ENCODE measurements at regions not wholly inside any gene's neighbourhood (a gene's known extent, or its start where the extent isn't known, plus 50 kb on each side); places are given as distances from the start of the nearest gene placed in this dataset.

DNA sequence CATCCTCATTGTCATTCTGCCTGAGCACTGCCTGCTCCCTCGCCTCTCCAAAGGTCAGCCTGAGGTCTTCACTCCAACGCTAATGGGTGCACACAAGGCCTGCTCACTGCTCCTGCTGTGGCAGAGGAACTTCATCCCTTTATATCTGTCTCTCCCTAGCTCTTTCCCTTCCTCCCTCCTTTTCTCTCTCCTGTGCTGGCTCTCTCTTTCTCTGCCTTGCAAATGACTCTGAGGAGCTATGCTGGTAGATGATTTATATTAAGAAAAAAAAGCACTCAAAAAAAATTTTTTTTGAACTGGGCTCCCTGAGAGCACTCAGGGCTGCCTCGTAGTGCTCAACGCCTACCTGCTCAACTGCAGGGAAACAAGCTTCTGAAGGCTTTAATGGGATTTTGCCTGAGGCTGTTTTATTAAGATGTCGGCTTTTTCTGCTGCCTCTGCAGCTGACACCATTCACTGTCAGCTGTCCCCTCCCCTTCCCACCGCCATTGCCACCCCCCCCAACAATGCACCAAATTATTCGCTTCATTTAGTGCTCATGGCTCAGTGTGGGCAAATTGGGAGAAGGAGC is 137.7 kb upstream of the DEFB112 start:
- 61% methylated on average over 5 of the region's 7 CpGs for WGBS
- no peak overlapping the region for H3K27ac ChIP-seq (ENCODE audit: low read length, poor library complexity, severe bottlenecking)

DNA sequence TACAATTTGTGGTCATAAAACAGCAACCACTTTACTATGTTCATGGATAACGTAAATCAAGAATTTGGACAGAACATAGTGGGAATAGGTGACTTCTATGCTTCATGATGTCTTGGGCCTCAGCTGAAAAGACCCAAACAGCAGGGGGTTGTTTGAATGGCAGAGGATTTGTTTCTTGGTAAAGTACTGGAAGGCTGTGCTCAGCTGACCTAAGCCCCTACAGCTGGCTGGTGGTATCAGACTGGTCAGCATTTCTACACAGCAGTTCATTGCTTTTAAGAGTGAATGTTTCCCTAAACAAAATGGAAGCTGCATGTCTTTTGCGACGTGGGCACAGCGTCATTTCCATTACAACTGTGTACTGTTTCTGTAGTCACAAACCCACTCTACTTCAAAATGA is 148.5 kb upstream of the DEFB112 start:
- Histone ChIP-seq H3K36me3 (ENCODE audit: control insufficient read depth in 1 of 2, insufficient read depth in 2 of 2, low read depth in 1 of 2, low read length in 2 of 2) (no peaks in the 10 kb centered on the region), H3K27me3 (ENCODE audit: control insufficient read depth in 1 of 2, insufficient read depth in 1 of 2, low read length in 2 of 2) (no peaks in the 10 kb centered on the region), H4K91ac (ENCODE audit: low read length) (no peak overlapping the region), H3K9ac (ENCODE audit: low read length) (no peak overlapping the region), H3K79me1 (replicated peaks; ENCODE audit: low read length, poor library complexity, severe bottlenecking) (no peaks in the 10 kb centered on the region), H3K4me1 (ENCODE audit: control insufficient read depth, insufficient read depth, low read depth, low read length) (no peaks in the 10 kb centered on the region), H3K23ac (ENCODE audit: low read length in 2 of 2) (no peak overlapping the region), H2BK120ac (ENCODE audit: low read depth, low read length) (no peak overlapping the region), H2BK12ac (ENCODE audit: low read length in 2 of 2) (no peak overlapping the region), H3K4me3 (ENCODE audit: insufficient read depth in 1 of 2, low read depth in 1 of 2, low read length in 2 of 2) (no peak overlapping the region), H2BK5ac (ENCODE audit: low read depth, low read length, poor library complexity, severe bottlenecking) (no peak overlapping the region), H4K8ac (ENCODE audit: low read length) (no peak overlapping the region), H3K14ac (ENCODE audit: low read length in 2 of 2) (no peak overlapping the region), H3K27ac (ENCODE audit: low read length, poor library complexity, severe bottlenecking) (no peak overlapping the region), H3K4ac (ENCODE audit: low read depth in 1 of 2, low read length in 2 of 2) (no peak overlapping the region), H2BK15ac (ENCODE audit: low read depth, poor library complexity, severe bottlenecking) (no peak overlapping the region), H3K9me3 (ENCODE audit: control insufficient read depth, low read length) (no peaks in the 10 kb centered on the region), H3K4me2 (ENCODE audit: low read length, poor library complexity, severe bottlenecking) (no peak overlapping the region), H3K18ac (ENCODE audit: low read depth in 1 of 2, low read length in 2 of 2) (no peak overlapping the region), H2AK5ac (ENCODE audit: low read length, severe bottlenecking) (no peak overlapping the region), H2AFZ (ENCODE audit: low read depth, low read length) (no peak overlapping the region)
- no peak for DNase-seq
- WGBS, result 91% methylated on average over 4 of the region's 4 CpGs

More for the DNA sequence above, 137.7 kb upstream of the DEFB112 start:
- Histone ChIP-seq H4K91ac (ENCODE audit: low read length) (no peak overlapping the region), H2BK12ac (ENCODE audit: low read length in 2 of 2) (no peak overlapping the region), H2BK5ac (ENCODE audit: low read depth, low read length, poor library complexity, severe bottlenecking) (no peak overlapping the region), H3K9me3 (ENCODE audit: control insufficient read depth, low read length) (no peaks in the 10 kb centered on the region), H3K27me3 (ENCODE audit: control insufficient read depth in 1 of 2, insufficient read depth in 1 of 2, low read length in 2 of 2) (no peaks in the 10 kb centered on the region), H3K4me2 (ENCODE audit: low read length, poor library complexity, severe bottlenecking) (no peak overlapping the region), H2BK15ac (ENCODE audit: low read depth, poor library complexity, severe bottlenecking) (no peak overlapping the region), H2AFZ (ENCODE audit: low read depth, low read length) (no peak overlapping the region), H3K18ac (ENCODE audit: low read depth in 1 of 2, low read length in 2 of 2) (no peak overlapping the region), H2AK5ac (ENCODE audit: low read length, severe bottlenecking) (no peak overlapping the region), H4K8ac (ENCODE audit: low read length) (no peak overlapping the region), H3K4ac (ENCODE audit: low read depth in 1 of 2, low read length in 2 of 2) (no peak overlapping the region), H3K14ac (ENCODE audit: low read length in 2 of 2) (peak overlapping the region in 1 of 2 experiments; percentile 1), H3K4me3 (ENCODE audit: insufficient read depth in 1 of 2, low read depth in 1 of 2, low read length in 2 of 2) (no peak overlapping the region), H3K79me1 (replicated peaks; ENCODE audit: low read length, poor library complexity, severe bottlenecking) (no peaks in the 10 kb centered on the region), H3K23ac (ENCODE audit: low read length in 2 of 2) (no peak overlapping the region), H3K4me1 (ENCODE audit: control insufficient read depth, insufficient read depth, low read depth, low read length) (no peaks in the 10 kb centered on the region), H2BK120ac (ENCODE audit: low read depth, low read length) (no peak overlapping the region), H3K9ac (ENCODE audit: low read length) (no peak overlapping the region), H3K36me3 (ENCODE audit: control insufficient read depth in 1 of 2, insufficient read depth in 2 of 2, low read depth in 1 of 2, low read length in 2 of 2) (no peaks in the 10 kb centered on the region)
- no peak for DNase-seq

DNA sequence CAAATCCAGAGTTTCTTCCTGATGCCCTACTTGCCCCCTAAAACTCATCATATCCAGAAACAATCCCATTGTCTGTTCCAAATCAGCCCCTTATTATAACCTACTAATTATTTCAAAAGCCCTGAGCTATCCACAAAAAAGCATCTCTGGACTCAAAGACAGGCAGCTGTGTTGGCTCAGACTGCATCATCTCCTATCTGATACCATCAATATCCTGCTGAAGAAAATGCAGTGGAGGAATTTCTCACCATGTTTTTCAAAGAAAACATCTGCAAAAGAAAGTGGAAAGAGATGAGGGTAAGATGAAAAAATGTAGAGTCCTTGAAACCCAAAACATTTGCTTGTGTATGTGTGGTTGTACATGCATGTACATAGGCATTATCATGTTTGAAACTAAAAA is 153.0 kb upstream of the DEFB112 start:
- H2BK15ac ChIP-seq (ENCODE audit: low read depth, poor library complexity, severe bottlenecking), result no peak overlapping the region
- H2BK5ac ChIP-seq (ENCODE audit: low read depth, low read length, poor library complexity, severe bottlenecking), result no peak overlapping the region
- no peak overlapping the region for H2BK12ac ChIP-seq (ENCODE audit: low read length in 2 of 2)
- H2AFZ ChIP-seq (ENCODE audit: low read depth, low read length), result no peak overlapping the region
- H4K91ac ChIP-seq (ENCODE audit: low read length), result no peak overlapping the region
- no peak overlapping the region for H3K9ac ChIP-seq (ENCODE audit: low read length)
- no peak overlapping the region for H2BK120ac ChIP-seq (ENCODE audit: low read depth, low read length)
- no peak overlapping the region for H4K8ac ChIP-seq (ENCODE audit: low read length)
- no peak overlapping the region for H3K4me3 ChIP-seq (ENCODE audit: insufficient read depth in 1 of 2, low read depth in 1 of 2, low read length in 2 of 2)
- H3K36me3 ChIP-seq (ENCODE audit: control insufficient read depth in 1 of 2, insufficient read depth in 2 of 2, low read depth in 1 of 2, low read length in 2 of 2), result no peaks in the 10 kb centered on the region
- no peak overlapping the region for H3K27ac ChIP-seq (ENCODE audit: low read length, poor library complexity, severe bottlenecking)
- no peaks in the 10 kb centered on the region for H3K79me1 ChIP-seq (replicated peaks; ENCODE audit: low read length, poor library complexity, severe bottlenecking)
- no peak overlapping the region for H3K4me2 ChIP-seq (ENCODE audit: low read length, poor library complexity, severe bottlenecking)
- no peak overlapping the region for H3K4ac ChIP-seq (ENCODE audit: low read depth in 1 of 2, low read length in 2 of 2)
- H3K4me1 ChIP-seq (ENCODE audit: control insufficient read depth, insufficient read depth, low read depth, low read length), result no peaks in the 10 kb centered on the region
- no peak for DNase-seq
- H3K14ac ChIP-seq (ENCODE audit: low read length in 2 of 2), result no peak overlapping the region
- H3K27me3 ChIP-seq (ENCODE audit: control insufficient read depth in 1 of 2, insufficient read depth in 1 of 2, low read length in 2 of 2), result no peaks in the 10 kb centered on the region
- H3K18ac ChIP-seq (ENCODE audit: low read depth in 1 of 2, low read length in 2 of 2), result no peak overlapping the region
- H3K23ac ChIP-seq (ENCODE audit: low read length in 2 of 2), result no peak overlapping the region
- no peak overlapping the region for H2AK5ac ChIP-seq (ENCODE audit: low read length, severe bottlenecking)
- H3K9me3 ChIP-seq (ENCODE audit: control insufficient read depth, low read length), result no peaks in the 10 kb centered on the region

DNA sequence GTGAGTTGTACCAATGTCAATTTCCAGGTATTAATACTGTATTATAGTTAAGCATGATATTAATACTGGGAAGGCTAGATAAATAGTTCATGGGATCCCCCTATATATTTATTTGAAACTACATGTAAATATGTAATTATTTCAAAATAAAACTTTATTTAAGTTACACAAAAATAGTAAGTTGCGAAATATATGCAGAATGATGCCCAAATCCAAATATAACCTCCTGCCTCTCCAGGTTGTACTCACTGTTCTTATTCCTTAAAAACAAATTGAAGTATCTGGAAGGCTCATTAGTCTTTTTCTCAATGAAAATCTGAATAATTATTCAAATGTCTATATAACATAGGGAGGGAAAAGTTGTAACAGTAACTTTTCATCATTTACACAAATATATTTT is 161.9 kb upstream of the DEFB112 start:
- no peak overlapping the region for H2BK12ac ChIP-seq (ENCODE audit: low read length in 2 of 2)
- H3K4me1 ChIP-seq (ENCODE audit: control insufficient read depth, insufficient read depth, low read depth, low read length), result no peaks in the 10 kb centered on the region
- no peak overlapping the region for H3K23ac ChIP-seq (ENCODE audit: low read length in 2 of 2)
- no peaks in the 10 kb centered on the region for H3K36me3 ChIP-seq (ENCODE audit: control insufficient read depth in 1 of 2, insufficient read depth in 2 of 2, low read depth in 1 of 2, low read length in 2 of 2)
- no peaks in the 10 kb centered on the region for H3K27me3 ChIP-seq (ENCODE audit: control insufficient read depth in 1 of 2, insufficient read depth in 1 of 2, low read length in 2 of 2)
- no peak overlapping the region for H2BK5ac ChIP-seq (ENCODE audit: low read depth, low read length, poor library complexity, severe bottlenecking)
- H4K8ac ChIP-seq (ENCODE audit: low read length), result no peak overlapping the region
- no peak overlapping the region for H4K91ac ChIP-seq (ENCODE audit: low read length)
- WGBS, result no CpG with 5 or more reads among the region's 1 CpG
- H3K14ac ChIP-seq (ENCODE audit: low read length in 2 of 2), result no peak overlapping the region
- H3K9me3 ChIP-seq (ENCODE audit: control insufficient read depth, low read length), result no peaks in the 10 kb centered on the region
- no peak overlapping the region for H3K4me3 ChIP-seq (ENCODE audit: insufficient read depth in 1 of 2, low read depth in 1 of 2, low read length in 2 of 2)
- H3K18ac ChIP-seq (ENCODE audit: low read depth in 1 of 2, low read length in 2 of 2), result no peak overlapping the region
- no peak overlapping the region for H2BK120ac ChIP-seq (ENCODE audit: low read depth, low read length)
- no peak overlapping the region for H2AK5ac ChIP-seq (ENCODE audit: low read length, severe bottlenecking)
- no peak overlapping the region for H3K4ac ChIP-seq (ENCODE audit: low read depth in 1 of 2, low read length in 2 of 2)
- H3K4me2 ChIP-seq (ENCODE audit: low read length, poor library complexity, severe bottlenecking), result no peak overlapping the region
- no peak for DNase-seq
- H2BK15ac ChIP-seq (ENCODE audit: low read depth, poor library complexity, severe bottlenecking), result no peak overlapping the region
- no peak overlapping the region for H3K27ac ChIP-seq (ENCODE audit: low read length, poor library complexity, severe bottlenecking)
- no peak overlapping the region for H2AFZ ChIP-seq (ENCODE audit: low read depth, low read length)
- H3K79me1 ChIP-seq (replicated peaks; ENCODE audit: low read length, poor library complexity, severe bottlenecking), result no peaks in the 10 kb centered on the region
- no peak overlapping the region for H3K9ac ChIP-seq (ENCODE audit: low read length)
